Central memory CD8-positive, alpha-beta T cell (primary cell): ENCODE measurements at regions not wholly inside any gene's neighbourhood (a gene's known extent, or its start where the extent isn't known, plus 50 kb on each side); places are given as distances from the start of the nearest gene placed in this dataset.
A peak's percentile ranks its signal among the peaks of the same experiment; 100 is the strongest.

ENCODE experiments used
- ATAC-seq: fragments of 150-1000 bp; cut with Tn5 transposase; replicated peaks from 2 replicates; pipeline ENCODE4 v1.10.0; 2022; ENCODE audit warnings: mild to moderate bottlenecking, moderate FRiP score, moderate number of reproducible peaks; ENCODE audit not compliant: poor library complexity, severe bottlenecking; ENCODE audit errors: extremely low read depth
- DNase-seq, 2 donors: peaks; one replicate each; pipeline ENCODE4 v3.0.0; 2021; ENCODE audit warnings: low spot score in 2 of 2
- H3K27ac Mint-ChIP-seq: one replicate; pipeline ENCODE4 v1.8.0; 2022; ENCODE audit warnings: low read depth, mild to moderate bottlenecking, moderate library complexity, mixed read lengths
- H3K27me3 Mint-ChIP-seq: one replicate; pipeline ENCODE4 v1.8.0; 2022; ENCODE audit warnings: mixed read lengths
- H3K36me3 Mint-ChIP-seq: one replicate; pipeline ENCODE4 v1.8.0; 2022; ENCODE audit warnings: mild to moderate bottlenecking, moderate library complexity, mixed read lengths; ENCODE audit not compliant: insufficient read depth
- H3K4me1 Mint-ChIP-seq: one replicate; pipeline ENCODE4 v1.8.0; 2022; ENCODE audit warnings: mixed read lengths
- H3K4me3 Mint-ChIP-seq: one replicate; pipeline ENCODE4 v1.8.0; 2022; ENCODE audit warnings: mild to moderate bottlenecking, moderate library complexity, mixed read lengths
- H3K9me3 Mint-ChIP-seq: one replicate; pipeline ENCODE4 v1.8.0; 2022; ENCODE audit warnings: mixed read lengths

DNA sequence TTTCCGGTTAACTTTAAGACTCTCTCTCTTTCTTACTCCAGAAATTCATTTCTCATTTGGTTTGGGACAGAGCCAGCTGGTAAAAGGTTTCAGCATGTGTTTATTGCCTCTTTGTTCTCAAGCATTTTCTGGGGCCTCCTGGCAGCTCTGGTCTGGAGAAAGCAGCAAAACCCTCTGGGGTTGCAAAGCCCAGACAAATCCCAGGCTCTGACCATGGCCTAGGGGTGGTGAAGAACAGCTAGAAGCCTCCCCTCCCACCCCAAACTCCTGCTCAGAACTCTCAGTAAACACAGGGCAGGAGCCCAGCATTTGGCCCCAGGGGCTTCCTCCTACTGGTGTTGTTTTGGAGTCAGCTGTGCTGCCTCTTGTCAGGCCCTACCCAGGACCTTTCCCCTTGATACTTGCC, 124.2 kb upstream of the SERP2 start:
- ATAC-seq (no peak), DNase-seq (no peak)
- Mint-ChIP-seq H3K4me1 (no peaks in the 10 kb centered on the region), H3K9me3 (no peaks in the 10 kb centered on the region), H3K27ac (no peak overlapping the region), H3K27me3 (no peaks in the 10 kb centered on the region), H3K4me3 (no peak overlapping the region), H3K36me3 (no peaks in the 10 kb centered on the region)

GRCh38 chr13:44252938-44253337, 120.7 kb upstream of the SERP2 start:
- Mint-ChIP-seq H3K27ac (no peak overlapping the region), H3K9me3 (no peaks in the 10 kb centered on the region), H3K4me3 (no peak overlapping the region), H3K36me3 (no peaks in the 10 kb centered on the region), H3K4me1 (no peaks in the 10 kb centered on the region), H3K27me3 (no peaks in the 10 kb centered on the region)
- DNase-seq (no peak), ATAC-seq (no peak)

- Mint-ChIP-seq H3K9me3 (no peaks in the 10 kb centered on the region), H3K4me1 (peaks cover 9% of the 10 kb centered on the region), H3K27me3 (no peaks in the 10 kb centered on the region), H3K27ac (no peak overlapping the region), H3K36me3 (peaks cover 1% of the 10 kb centered on the region), H3K4me3 (no peak overlapping the region)
- DNase-seq (no peak), ATAC-seq (no peak)
Observed at GRCh38 chr13:44255771-44256364, 117.8 kb upstream of the SERP2 start.

DNA sequence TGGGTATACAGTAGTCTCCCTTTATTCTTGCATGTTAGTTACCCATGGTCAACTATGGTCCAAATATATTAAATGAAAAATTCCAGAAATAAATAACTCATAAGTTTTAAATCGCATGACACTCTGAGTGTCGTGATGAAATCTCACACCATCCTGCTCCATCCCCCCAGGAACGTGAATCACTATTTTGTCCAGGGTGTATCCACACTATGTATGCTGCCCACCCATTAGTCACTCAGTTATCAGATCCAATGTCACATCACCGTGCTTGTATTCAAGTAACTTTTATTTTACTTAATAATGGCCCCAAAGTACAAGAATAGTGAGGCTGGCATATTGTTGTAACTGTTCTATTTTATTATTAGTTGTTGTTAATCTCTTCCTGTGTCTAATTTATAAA, 115.8 kb upstream of the SERP2 start:
- Mint-ChIP-seq H3K4me1 (peaks cover 9% of the 10 kb centered on the region), H3K27ac (no peak overlapping the region), H3K36me3 (peaks cover 1% of the 10 kb centered on the region), H3K9me3 (no peaks in the 10 kb centered on the region), H3K4me3 (no peak overlapping the region), H3K27me3 (no peaks in the 10 kb centered on the region)
- no peak for ATAC-seq
- DNase-seq = no peak

DNA sequence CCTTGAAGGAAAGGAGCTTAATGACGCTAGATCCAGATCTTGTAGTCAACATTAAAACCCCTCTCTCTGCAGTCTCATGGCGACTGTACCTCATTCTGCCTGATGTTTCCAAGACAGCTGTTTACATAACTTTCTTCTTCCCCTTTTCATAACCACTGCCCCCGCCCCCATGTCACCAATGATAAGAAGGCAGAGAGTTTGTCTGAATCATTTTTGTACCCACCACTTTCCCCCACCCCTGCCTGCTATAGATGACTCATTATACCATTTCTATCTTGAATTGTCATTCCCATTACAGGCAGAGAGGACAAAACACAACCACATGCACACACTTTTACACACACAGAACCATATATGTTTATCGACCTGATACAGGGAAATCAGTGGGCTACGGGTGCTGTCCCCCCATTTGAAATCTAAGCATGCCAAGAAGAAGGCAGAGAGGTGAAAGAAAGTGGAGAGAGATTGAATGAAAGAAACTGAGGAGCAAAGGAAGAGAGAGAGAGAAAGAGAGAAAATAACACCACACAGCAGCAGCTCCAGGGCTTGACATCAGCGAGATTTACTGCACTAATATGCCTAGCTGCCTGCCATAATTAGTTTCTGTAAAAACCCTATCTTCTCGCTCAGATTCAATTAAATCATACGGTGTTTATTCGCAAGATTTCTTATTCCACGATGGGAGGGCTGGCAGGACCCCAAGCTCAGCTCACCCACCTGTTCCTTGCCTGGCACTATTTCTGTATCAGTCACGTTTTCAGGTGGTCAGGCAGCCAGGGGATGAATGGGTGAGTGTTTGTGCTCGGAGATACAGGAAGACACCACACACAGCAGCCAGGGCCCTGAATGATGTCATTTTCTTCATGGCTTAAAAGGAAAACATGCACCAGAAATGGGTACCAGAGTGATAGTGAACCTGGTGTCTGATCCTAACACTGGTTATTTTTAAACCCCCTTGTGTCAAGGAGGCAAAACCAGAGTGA, 114.3 kb upstream of the SERP2 start:
- ATAC-seq = peak; percentile 83

GRCh38 chr13:44260336-44260735, 113.3 kb upstream of the SERP2 start:
- Mint-ChIP-seq H3K4me3 (no peak overlapping the region), H3K4me1 (peaks cover 9% of the 10 kb centered on the region), H3K36me3 (peaks cover 1% of the 10 kb centered on the region), H3K9me3 (no peaks in the 10 kb centered on the region), H3K27me3 (peaks cover 12% of the 10 kb centered on the region), H3K27ac (no peak overlapping the region)
- no peak for DNase-seq
- ATAC-seq = no peak

More for the DNA sequence above, 114.3 kb upstream of the SERP2 start:
- no peaks in the 10 kb centered on the region for H3K9me3 Mint-ChIP-seq
- peak overlapping the region; percentile 36 for H3K4me3 Mint-ChIP-seq
- peak; percentile 25 to 51 for DNase-seq
- peak overlapping the region; percentile 81 for H3K27ac Mint-ChIP-seq
- peaks cover 1% of the 10 kb centered on the region for H3K36me3 Mint-ChIP-seq
- H3K4me1 Mint-ChIP-seq = peaks cover 9% of the 10 kb centered on the region
- H3K27me3 Mint-ChIP-seq = peaks cover 2% of the 10 kb centered on the region

DNA sequence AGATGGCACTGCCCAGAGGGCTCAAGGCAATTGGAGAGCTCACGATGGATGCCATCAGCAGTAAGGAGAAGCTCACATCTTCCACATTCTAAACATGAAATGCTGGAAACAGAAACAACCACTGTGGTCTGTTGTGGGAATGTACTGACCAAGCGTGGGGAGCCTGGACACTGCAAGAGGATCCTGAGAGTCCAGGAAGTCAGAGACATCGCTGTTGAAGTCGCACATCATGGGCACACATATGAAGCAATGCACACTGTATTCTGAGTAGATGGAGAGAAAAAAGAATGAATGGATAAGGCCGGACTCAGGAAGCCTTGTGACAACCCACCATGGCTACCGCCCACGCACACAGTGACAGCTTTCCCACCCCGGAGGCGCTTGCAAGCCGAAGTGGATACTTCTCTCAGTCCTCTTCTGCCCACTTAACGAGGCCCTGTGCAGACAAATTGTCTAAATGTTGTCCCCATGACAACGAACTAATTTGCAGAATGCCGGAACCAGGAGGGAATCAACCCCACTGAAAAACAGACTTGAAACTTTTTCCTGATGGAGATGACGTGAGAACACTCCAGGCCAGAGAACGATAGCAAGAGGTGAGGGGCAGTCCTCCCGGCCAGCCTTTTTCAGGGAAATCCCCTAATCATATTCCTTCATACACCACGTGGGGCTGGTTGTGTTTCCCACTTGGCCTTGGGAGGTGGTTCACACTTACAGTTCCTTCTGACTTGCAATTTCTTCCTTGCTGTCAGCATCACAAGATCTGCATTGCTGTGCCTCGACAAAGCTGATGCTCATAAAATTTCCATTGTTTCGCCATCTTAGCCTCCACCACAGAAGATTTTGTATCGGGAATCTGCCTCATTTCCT, 109.6 kb upstream of the SERP2 start:
- H3K36me3 Mint-ChIP-seq = no peaks in the 10 kb centered on the region
- H3K4me1 Mint-ChIP-seq = peaks cover 9% of the 10 kb centered on the region
- H3K27ac Mint-ChIP-seq = no peak overlapping the region
- no peak for ATAC-seq
- no peaks in the 10 kb centered on the region for H3K9me3 Mint-ChIP-seq
- H3K4me3 Mint-ChIP-seq = no peak overlapping the region
- peaks cover 29% of the 10 kb centered on the region for H3K27me3 Mint-ChIP-seq
- no peak for DNase-seq

DNA sequence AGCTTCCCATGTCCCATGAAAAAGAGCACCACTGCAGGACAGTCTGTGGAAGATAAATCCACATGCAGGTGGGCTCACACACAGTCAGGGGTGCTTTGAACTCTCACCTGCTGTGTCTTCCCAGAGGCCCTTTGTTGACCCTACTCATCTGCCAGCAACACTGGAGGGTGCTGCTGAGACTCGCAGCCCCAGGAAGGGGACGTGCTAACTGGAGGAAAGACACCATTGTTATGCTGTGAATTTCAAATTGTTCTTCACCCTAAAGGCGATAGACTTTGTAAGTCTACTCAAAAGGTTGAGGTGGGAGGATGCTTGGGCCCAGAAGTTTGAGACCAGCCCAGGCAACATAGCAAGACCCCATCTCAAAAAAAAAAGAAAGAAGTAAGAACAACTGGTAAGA, 107.3 kb upstream of the SERP2 start:
- H3K27ac Mint-ChIP-seq = no peak overlapping the region
- DNase-seq = no peak
- H3K9me3 Mint-ChIP-seq = no peaks in the 10 kb centered on the region
- H3K27me3 Mint-ChIP-seq = peaks cover 34% of the 10 kb centered on the region
- no peaks in the 10 kb centered on the region for H3K4me1 Mint-ChIP-seq
- ATAC-seq = no peak
- no peaks in the 10 kb centered on the region for H3K36me3 Mint-ChIP-seq
- H3K4me3 Mint-ChIP-seq = no peak overlapping the region

GRCh38 chr13:44266772-44267171, 106.9 kb upstream of the SERP2 start:
- no peaks in the 10 kb centered on the region for H3K9me3 Mint-ChIP-seq
- H3K27ac Mint-ChIP-seq = no peak overlapping the region
- ATAC-seq (no peak), DNase-seq (no peak)
- no peak overlapping the region for H3K4me3 Mint-ChIP-seq
- H3K27me3 Mint-ChIP-seq = peaks cover 34% of the 10 kb centered on the region
- no peaks in the 10 kb centered on the region for H3K4me1 Mint-ChIP-seq
- no peaks in the 10 kb centered on the region for H3K36me3 Mint-ChIP-seq

DNA sequence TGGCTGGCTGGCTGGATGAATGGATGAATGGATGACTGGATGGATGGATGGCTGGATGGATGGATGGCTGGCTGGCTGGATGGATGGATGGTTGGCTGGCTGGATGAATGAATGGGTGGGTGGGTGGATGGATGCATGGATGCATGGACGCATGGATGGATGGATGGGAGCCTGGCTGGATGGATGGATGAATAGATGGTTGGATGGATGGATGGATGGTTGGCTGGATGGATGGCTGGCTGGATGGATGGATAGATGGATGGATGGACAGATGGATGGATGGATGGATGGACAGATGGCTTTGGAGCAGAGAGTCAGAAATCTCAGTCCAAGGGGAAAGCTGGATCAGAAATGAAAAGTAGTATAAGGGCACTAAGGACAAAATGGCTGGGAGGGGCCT, 106.4 kb upstream of the SERP2 start:
- Mint-ChIP-seq H3K9me3 (no peaks in the 10 kb centered on the region), H3K36me3 (no peaks in the 10 kb centered on the region), H3K4me1 (no peaks in the 10 kb centered on the region), H3K27ac (no peak overlapping the region), H3K27me3 (peaks cover 34% of the 10 kb centered on the region), H3K4me3 (no peak overlapping the region)
- ATAC-seq (no peak), DNase-seq (no peak)

DNA sequence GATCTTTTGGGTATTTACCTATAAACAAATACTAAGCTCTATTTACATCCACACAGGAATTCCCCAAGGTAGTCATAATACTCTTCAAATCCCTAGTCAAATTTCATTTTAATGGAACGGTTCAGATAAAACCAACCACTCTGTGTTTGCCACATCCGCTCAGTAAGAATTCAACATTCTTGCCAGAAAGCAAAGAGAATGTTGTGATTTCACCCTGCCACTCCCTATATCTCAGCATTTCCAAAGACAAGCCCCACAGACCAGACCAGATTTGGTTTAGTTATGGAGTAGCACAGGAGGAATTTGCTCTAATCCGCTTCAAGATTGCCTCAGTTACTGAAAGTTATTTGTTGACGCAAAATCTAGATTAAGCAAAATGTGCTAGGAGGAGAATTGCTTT, 105.6 kb upstream of the SERP2 start:
- ATAC-seq (no peak), DNase-seq (no peak)
- H3K36me3 Mint-ChIP-seq = no peaks in the 10 kb centered on the region
- no peaks in the 10 kb centered on the region for H3K4me1 Mint-ChIP-seq
- peaks cover 34% of the 10 kb centered on the region for H3K27me3 Mint-ChIP-seq
- no peak overlapping the region for H3K4me3 Mint-ChIP-seq
- no peaks in the 10 kb centered on the region for H3K9me3 Mint-ChIP-seq
- no peak overlapping the region for H3K27ac Mint-ChIP-seq

- no peaks in the 10 kb centered on the region for H3K9me3 Mint-ChIP-seq
- peak overlapping the region; percentile 20 for H3K27ac Mint-ChIP-seq
- DNase-seq (no peak), ATAC-seq (no peak)
- peaks cover 5% of the 10 kb centered on the region for H3K4me1 Mint-ChIP-seq
- peaks cover 34% of the 10 kb centered on the region for H3K27me3 Mint-ChIP-seq
- no peaks in the 10 kb centered on the region for H3K36me3 Mint-ChIP-seq
- H3K4me3 Mint-ChIP-seq = no peak overlapping the region
Observed at GRCh38 chr13:44268980-44269379, 104.6 kb upstream of the SERP2 start.
